Iris pigment epithelial cell (primary cell): ENCODE measurements at regions not wholly inside any gene's neighbourhood (a gene's known extent, or its start where the extent isn't known, plus 50 kb on each side); places are given as distances from the start of the nearest gene placed in this dataset.

Experiments used
- DNase-seq: peaks from one replicate; pipeline ENCODE4 v3.0.0-alpha.2; 2011; ENCODE audit warnings: low read depth

DNA sequence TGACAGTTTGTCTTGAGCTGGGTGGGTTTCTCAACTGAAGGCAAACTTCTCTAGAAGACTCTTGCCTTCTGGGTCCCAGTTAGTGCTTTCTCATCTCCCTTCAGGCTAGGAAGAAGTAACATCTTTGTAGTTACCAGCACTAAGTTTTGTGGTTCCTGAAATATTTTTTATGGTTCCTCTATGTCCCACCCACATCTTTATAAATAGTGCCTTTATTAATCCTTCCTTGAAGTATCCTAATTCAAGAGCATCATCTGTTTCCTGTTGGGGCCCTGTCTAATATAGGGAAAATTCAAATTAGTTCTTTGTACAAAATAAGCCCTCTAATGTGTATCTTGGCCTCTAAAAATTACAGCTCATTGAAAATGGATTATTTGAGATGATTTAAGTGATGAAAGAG lies 147.4 kb upstream of the MAOA start:
- no peak for DNase-seq

DNA sequence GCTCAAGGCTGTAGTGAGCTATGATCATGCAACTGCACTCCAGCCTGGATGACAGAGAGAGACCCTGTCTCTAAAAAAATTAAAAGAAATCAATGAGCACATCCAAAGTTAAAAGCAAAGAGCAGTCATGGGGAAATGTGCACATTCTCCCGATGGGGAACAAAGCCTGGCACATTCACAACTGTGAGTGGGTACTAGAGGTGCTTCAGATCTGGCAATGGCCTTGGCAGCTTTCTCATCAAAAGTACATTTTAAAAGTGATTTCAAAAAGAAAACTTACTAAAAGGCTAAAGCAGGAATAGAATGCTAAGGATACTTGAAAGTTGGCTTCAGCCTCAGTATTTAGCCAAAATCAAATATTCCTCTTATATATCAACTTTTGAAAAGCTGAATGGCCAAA lies 145.9 kb upstream of the MAOA start:
- DNase-seq: no peak

DNA sequence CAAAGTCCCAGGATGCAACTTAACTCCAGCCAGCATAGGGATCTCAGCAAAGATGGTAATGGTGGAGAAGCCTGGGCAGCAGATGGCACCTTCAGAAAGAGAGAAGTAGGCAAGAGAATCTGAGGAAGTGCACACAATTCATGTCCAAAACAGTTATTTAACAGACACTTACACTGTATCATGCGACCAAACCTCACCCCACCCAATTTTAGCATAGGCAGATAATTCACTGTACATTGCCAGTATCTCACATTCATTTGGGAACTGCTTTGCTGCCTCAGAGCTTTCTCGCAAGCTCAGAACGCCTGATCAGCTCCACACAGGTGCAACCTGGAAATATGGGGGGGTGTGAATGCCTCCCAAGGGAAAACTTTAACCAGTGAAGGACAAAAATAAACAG lies 143.0 kb upstream of the MAOA start:
- no peak for DNase-seq

DNA sequence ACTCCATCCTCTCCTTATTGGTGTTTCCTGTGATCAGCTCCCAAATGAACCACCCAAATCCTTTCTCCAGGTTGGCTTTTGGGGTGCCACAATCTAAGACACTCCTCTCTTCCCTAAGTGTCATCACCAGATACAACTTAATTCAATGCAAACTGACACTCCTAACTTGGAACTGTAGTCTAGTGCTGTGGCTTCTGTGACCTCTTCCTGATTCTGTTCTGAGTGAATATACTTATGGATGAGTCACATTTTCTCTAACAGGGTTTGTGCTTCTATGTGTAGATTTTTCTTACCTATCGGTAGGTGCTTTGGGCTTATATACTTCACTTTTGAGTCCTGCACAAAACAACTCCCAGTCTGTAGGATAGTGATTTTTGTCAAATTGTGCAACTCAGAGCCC lies 141.3 kb upstream of the MAOA start:
- DNase-seq: no peak

DNA sequence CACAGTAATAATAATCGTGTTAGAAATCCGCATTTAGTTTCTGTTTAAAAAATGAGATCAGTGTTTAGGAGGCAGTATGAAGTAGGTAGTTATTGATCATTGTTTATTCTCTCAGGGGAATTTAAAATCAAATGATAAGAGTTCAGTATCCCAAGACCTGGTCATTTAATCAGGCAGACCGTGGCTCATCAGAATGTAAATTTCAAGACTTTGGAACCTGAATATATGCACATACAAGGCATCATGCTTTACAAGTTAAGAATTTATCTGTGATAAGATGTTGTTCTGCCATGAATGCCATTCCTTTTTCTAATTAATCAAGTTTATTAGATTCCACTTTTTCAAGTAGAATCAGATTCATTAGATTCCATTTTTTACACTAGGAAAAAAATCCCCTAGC lies 133.5 kb upstream of the MAOA start:
- no peak for DNase-seq

DNA sequence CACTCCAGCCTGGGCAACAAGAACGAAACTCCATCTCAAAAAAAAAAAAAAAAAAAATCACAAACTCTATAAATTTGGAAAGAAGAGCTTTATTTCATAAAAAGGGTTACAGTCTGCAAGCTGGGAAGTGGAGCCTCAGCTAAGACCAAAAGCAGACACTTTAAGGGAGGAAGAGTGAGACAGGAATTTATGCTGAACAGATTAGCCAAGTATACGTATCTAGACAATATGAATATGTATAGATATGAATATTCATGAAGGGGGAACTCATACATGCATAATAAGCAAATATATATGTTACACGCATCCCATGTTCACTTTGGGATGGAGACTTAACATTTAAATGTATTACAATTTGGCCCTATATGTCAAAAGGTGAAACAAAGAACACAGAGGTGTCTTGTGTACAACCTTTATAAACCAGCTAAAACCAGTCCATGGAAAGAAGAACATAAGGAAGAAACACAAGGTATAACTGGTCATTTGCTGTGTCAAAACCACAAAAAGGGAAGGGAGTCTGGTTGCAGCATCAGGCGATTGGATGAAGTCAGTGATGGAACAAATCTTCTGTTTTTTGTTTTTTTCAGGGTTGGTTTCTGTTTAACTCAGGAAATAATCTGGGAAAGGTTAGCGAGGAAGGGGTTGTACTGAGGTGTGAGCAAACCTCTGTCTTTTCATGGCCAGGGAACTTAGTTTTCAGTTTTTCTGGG lies 130.0 kb upstream of the MAOA start:
- no peak for DNase-seq

DNA sequence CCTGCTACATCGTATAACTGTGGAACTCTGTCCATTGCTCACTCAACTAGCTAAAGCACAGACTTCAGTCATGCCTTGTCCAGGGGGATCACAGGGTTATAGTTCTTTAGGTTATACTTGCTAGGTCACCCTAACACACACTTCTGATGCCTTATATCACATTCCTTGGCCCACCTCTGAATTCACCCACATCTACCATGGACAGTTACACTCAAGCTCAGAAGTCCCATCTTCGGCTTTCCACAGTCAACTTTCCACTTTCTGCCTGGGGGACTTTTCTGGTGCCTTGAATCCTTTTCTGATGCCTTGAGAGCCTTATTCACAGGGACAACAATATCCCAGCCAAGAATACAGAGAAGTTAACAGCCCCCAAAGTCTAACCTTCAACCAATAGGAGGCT lies 129.2 kb upstream of the MAOA start:
- no peak for DNase-seq

DNA sequence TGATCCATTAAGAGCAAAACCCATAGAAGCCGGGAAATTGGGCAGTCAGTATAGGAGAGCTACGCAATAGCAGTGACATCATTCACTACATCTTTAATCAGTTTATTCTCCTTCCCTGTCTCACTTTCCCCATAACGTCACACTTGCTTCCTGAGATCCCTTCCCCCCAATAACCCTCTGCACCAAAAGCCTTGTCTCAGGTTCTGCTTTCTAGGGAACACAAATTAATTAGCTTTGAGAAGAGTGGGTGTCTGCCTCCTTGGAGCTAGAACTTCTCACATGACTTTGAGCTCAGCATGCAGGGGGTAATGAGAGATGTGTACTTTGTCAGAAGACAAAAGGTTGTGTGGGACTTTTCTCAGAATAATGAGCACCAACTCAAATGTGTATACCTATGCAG lies 128.3 kb upstream of the MAOA start:
- DNase-seq: no peak

DNA sequence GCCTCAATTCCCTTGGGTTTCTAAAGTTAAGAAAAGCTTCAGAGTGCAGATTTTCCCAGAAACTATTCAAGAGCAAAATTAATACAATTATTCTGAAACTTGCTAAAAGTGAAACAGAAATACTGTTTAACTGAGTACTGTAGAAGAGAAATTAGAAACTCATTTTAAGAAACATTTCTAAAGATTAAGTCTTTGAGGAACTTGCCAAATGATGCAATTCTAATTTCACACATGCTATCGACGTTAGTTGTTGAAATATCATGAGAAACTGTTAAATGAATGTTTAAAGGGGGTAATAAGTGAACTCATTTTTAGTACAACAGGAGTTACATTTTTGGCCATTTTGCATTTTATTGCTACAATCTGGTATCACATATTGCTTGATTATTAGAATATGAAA lies 125.3 kb upstream of the MAOA start:
- no peak for DNase-seq

DNA sequence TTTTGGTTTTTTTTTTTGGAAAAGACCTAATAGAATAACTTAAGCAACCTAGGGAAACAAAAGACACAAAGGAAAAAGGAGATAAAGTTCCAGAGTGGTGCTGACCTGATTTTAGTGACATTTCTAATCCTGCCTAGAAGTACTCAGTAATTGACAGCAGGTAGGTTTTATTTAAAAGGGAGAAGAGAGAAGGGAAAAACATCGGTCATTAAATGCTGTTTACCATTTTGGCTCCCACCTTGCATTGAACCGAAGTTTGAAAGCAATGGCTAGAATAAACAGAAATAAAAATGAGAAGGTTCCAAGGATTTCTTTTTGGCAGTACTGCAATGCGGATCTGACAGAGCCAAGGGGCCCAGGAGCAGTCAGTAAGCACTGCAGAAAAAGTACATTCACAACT lies 115.8 kb upstream of the MAOA start:
- no peak for DNase-seq

DNA sequence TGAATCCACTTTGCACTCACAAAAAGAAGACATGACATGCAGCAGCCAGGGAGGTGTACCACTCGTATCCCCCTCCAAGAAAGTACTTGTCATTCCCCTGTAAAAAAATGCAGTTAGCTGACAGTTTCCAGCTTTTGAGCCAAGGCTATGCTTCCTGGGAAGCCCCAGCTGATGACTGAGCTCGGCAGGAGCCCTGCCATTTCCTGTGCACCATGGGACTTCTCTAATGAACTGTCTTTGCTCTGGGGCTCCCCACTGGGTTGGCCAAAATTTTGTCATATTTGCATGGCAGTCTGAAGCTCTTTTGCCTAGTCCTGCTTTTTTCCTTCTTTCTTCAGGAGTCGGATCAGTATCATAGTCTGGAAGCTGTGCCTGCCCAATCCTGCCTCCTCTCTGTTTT lies 104.5 kb upstream of the MAOA start:
- no peak for DNase-seq

DNA sequence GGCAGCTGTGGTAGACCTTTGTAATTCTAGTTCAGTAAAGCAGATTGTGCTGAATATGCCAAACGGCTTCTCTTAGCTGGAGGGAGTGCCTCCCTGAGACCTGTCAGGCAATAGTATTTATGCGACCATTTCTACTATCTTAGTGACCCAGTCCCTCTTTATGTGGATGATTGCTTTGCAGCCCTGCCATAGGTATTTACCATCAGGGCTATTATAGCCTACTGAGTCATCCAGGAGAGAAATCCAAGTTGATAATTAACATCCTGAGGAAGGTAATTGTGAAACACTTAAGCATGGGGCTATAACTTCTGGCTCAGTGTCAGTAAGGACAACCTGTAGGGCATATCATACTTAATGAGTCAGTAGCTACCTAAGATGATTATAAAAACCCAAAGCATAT lies 103.9 kb upstream of the MAOA start:
- DNase-seq: no peak

DNA sequence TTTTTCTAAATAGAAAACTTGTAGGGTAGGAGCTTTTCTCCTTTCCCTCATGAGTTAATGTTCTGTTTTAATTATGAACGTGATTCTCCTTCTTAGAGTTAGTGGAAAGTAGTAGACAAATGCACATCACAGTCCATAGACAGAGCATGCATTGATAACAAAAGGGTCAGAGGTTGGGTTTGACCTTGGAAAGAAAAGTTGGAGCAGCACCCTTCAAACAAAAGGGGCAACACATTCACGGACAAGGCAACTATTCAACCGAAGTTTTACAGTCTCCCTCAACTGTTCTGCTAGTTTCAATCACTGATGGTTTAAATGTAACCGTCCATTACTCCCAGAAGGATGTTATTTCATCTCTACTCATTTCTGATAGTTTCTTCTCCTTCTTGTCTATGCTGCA lies 103.4 kb upstream of the MAOA start:
- no peak for DNase-seq

DNA sequence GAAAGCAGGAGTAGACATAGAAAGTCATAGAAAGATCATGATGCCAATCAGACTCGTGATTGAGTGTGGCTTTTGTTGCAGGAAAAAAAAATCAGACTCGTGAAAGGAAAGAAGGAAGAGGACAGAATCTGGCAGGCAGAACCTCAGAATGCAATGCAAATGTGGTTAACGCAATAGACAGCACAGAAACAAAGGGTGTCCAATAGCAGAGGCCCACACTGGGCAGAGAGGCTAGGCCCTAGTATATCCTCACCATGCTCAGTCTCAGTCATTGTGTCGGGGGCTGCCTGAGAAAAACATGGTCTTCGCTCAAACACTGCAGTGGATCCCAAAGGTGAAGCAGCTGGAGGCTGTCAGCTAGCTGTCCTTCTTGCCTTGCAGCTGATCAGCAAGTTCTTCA lies 102.8 kb upstream of the MAOA start:
- DNase-seq: no peak

DNA sequence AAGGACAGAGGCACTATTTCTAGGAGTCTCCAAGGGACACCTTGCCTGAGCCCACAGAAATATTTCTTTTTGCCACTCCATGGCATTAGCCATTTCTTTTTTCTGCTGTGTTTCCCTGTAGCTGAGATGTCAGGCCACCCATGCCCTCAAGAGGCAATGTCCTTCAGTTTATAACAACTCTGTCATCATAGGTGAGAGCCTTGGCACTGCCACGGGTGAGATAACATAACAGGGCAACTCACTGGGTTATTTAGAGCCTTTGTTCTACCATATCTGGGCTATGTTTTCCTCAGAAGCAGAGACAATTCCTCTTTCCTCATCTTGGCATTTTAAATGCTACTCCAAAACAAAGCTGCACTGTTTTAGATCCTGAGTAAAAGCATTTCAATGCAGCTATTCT lies 99.9 kb upstream of the MAOA start:
- no peak for DNase-seq

DNA sequence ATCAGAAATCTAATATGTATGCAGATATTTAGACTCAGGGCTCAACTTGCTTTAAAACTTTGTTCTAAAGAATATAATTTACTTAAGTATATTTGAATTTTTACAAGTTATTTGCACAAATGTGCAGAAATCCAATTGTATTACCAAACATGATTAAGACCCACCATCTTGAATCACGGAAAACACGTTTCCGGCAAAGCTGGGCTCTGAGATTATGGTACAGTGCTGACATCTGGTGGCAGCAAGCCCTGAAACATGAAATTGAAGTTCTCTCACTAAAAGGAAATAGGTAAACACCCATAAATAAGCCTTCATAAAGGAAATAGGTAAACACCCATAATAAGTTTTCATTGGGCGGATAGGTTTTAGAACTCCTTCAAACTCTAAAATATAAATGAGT lies 98.3 kb upstream of the MAOA start:
- DNase-seq: peak; percentile 71

DNA sequence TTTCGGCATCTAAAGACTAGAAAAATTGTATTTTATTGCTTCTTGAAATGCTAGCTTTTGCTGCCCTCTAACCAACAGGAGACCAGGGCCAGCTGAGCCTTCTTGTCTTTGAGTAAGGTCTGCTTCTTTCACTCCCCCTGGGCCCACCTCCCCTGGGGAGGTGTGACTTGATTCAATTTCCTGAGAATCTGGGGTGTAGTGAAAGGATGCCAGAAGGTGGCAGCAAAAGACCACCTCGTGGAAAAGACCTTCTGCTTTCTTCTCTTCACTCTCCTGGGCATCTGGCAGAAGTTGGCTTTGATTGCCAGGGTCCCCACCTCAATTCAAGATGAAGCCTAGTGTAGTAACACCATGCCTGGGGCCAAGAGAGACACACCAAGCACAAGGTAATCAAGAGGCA lies 96.5 kb upstream of the MAOA start:
- DNase-seq: peak; percentile 29

DNA sequence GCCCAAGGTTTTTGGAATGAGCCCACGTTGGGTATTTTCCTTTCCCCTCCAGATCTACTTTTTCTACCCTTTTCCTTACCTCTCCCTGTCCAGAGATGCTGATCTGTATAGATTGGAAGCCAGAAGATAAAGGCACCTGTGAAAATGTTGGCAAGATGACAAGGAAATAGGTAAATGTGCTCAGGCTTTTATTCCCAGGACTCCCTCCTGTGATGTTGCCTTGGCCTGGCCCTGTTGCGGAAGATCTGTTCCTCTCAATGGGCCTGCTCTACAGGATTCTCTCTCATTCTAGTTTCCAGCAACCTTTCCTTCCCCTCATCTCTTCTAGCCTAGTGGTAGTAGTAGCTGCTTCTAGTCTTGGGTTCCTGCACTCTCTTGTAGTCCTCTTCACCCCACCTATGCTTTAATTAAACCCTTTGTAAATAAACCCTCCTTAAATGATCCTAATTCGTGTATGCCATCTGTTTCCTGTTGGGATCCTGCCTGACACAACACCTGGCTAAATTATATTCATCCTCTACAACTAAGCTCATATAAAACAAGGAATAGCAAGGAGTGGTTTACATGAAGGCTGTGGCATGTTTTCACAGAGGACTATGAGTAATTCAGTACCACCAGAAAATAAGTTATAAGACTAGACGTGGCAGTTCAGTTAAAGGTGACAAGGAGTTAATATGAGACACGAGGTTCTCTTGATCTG lies 95.7 kb upstream of the MAOA start:
- DNase-seq: no peak

DNA sequence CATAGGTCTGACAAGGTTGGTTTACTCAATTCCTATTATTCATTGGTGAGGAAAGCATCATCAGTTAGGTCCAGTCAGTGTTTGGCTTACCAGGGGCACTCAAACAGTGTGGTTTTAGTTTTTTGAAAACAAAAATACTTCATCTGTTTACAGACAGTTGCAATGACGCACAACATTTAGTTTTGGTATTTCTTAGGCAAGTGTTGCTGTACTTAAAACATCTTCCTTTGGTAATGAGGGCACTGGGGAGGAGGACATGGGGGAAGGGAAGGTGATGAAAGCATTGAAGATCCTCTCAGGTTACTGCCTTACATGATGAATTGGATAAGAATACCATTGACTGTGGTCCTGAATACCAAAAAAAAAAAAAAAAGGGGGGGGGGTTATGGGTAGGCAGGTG lies 93.7 kb upstream of the MAOA start:
- peak; percentile 8 for DNase-seq

DNA sequence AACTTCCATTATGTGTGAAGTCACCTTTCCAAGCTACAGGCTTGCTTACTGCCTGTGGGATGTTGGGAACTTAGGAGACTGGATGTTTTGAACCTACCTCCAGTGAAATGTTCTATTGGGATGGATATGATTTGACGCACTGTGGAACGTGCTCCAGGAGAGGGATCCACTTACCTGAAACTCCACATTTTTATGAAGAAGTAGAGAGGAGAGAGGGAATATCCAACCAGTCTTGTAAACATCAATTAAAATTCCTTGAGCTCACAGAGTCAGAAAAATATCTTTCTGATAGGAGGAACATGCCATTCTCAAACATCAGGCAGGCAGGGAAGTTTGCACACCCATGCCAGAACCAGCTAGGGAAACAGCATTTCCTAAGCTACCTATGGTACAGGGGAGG lies 91.1 kb upstream of the MAOA start:
- DNase-seq: no peak

DNA sequence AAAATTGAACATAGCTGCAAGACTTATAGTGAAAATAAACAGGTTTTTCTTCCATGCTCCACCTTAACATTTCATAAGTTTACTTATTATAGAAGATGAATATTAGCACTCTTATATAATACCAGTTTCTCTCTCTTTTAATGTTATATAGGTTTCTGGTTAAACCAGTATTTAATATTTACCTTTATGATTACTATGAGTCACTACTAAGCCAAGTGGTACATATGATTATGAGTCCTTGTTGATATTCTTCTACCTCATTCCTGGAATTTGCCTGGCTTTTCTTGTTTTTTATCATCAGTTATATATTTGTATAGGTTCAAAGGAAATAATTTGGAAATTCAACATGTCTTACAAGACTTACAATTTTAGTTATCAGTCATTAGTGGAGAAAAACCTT lies 89.9 kb upstream of the MAOA start:
- no peak for DNase-seq

DNA sequence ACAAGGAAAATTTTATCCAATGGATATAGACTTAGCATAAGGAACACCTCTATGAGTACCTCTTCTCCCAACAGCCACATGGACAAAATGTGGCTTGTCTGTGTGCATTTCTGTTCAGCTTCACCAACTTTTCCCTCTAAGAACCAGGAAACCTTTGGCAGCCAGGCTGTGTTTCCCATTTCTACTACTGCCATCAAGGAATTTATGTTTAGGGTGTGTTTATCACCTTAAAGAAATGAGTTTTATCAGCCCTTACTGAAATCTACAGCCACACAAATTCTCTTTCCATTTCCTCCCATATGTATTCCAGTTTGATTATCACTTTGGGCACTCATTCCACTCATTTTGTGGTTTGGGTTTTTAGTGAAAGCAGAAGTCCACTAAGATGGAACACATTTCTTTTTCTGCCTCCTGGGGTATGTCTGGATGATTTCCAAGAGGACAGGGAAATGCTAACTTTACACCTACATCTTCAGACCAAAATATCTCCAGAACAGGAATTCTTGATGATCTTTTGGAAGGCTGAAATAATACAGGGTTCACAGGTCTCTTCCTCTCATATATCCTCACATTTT lies 82.6 kb upstream of the MAOA start:
- DNase-seq: no peak

DNA sequence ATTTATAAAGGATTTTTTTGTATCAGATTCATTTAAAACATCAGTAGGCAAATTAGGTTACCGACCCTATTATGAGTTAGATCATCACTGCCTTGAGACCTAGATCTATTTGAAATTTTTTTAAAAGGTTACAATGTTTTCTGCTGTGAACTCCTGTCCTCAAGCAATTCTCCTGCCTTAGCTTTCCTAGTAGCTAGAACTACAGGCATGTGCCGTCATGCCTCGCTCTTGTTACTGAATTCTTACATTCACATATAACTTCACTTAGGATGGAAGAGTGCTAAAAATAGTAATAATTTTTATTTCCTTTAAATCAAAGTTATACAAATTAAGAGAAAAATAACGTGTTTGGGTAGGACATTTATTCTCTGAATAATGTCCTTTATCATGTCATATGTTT lies 75.5 kb upstream of the MAOA start:
- no peak for DNase-seq

DNA sequence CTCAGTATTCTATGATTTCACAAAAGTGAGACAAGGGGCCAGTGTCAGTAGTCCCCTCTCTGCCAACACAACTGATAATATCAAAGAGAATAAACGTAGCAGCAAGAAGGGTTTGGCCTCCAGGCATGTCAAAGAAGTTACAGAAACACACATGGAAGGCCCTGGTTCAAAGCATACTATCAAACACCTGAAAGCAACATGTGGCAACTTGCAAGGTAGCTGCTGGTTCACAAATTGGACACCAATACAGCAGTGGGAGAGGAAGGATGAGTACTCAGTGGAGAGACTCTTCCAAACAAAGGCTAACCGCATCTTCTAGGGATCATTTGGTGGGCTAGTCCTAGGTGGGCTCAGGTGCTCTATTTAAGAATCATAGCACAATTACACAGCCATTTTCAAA lies 74.9 kb upstream of the MAOA start:
- no peak for DNase-seq
